Brain microvascular endothelial cell (primary cell): ENCODE measurements at regions not wholly inside any gene's neighbourhood (a gene's known extent, or its start where the extent isn't known, plus 50 kb on each side); places are given as distances from the start of the nearest gene placed in this dataset.

Source experiments
- DNase-seq: peaks from one replicate; pipeline ENCODE4 v3.0.0-alpha.2; 2020
- H3K27ac ChIP-seq: fragments of 250-450 bp; sonication (Bioruptor Pico); 2 replicates; pipeline ENCODE4 v1.5.1; 2020; ENCODE audit warnings: mild to moderate bottlenecking, moderate library complexity
- H3K27me3 ChIP-seq: fragments of 250-450 bp; sonication (Bioruptor Pico); replicated peaks from 2 replicates; pipeline ENCODE4 v1.5.1; 2020; ENCODE audit warnings: mild to moderate bottlenecking
- H3K36me3 ChIP-seq: fragments of 250-450 bp; sonication (Bioruptor Pico); replicated peaks from 2 replicates; pipeline ENCODE4 v1.5.1; 2020; ENCODE audit warnings: mild to moderate bottlenecking
- H3K4me3 ChIP-seq: 2 replicates; pipeline ENCODE4 v1.5.1; 2011; ENCODE audit warnings: low read depth, mild to moderate bottlenecking, control low read depth, low read length, moderate library complexity
- CTCF ChIP-seq: IDR thresholded peaks from 2 replicates; pipeline ENCODE4 v1.5.1; 2011; ENCODE audit warnings: low read depth, mild to moderate bottlenecking, moderate library complexity, low read length, control low read depth, inconsistent platforms; ENCODE audit errors: missing control alignments
- in situ Hi-C: cut with HindIII; loops from 2 replicates; pipeline ENCODE4 v1.10.0; 2017; ENCODE audit warnings: low sequenced_read_pairs, low pct_ligation_motif_present

- no peak for TF ChIP-seq CTCF
- no peak overlapping the region for H3K4me3 ChIP-seq
- in situ Hi-C loops = no loop called here
- DNase-seq = no peak
- H3K27me3 ChIP-seq = no peaks in the 10 kb centered on the region
- no peak overlapping the region for H3K27ac ChIP-seq
- H3K36me3 ChIP-seq = no peaks in the 10 kb centered on the region
Observed at GRCh38 chr11:91755951-91756707, 468.5 kb upstream of the FAT3 start.

GRCh38 chr11:91755526-91755925, 469.1 kb upstream of the FAT3 start:
- Histone ChIP-seq H3K27ac (no peak overlapping the region), H3K36me3 (no peaks in the 10 kb centered on the region), H3K27me3 (no peaks in the 10 kb centered on the region), H3K4me3 (no peak overlapping the region)
- no peak for TF ChIP-seq CTCF
- no peak for DNase-seq
- in situ Hi-C loops = no loop called here

- in situ Hi-C loops = no loop called here
- no peak for DNase-seq
- Histone ChIP-seq H3K36me3 (no peaks in the 10 kb centered on the region), H3K27me3 (no peaks in the 10 kb centered on the region), H3K4me3 (no peak overlapping the region), H3K27ac (no peak overlapping the region)
- TF ChIP-seq CTCF = no peak
Observed at GRCh38 chr11:91749251-91749650, 475.4 kb upstream of the FAT3 start.

- no peak for DNase-seq
Observed at GRCh38 chr11:91742155-91742554, 482.5 kb upstream of the FAT3 start.

GRCh38 chr11:91731051-91731450, 493.6 kb upstream of the FAT3 start:
- no peak for DNase-seq
- Histone ChIP-seq H3K27ac (no peak overlapping the region), H3K4me3 (no peak overlapping the region), H3K36me3 (no peaks in the 10 kb centered on the region), H3K27me3 (no peaks in the 10 kb centered on the region)
- in situ Hi-C loops = no loop called here
- no peak for TF ChIP-seq CTCF

More at GRCh38 chr11:91742155-91742554, 482.5 kb upstream of the FAT3 start:
- H3K36me3 ChIP-seq = no peaks in the 10 kb centered on the region
- in situ Hi-C loops = no loop called here
- no peak overlapping the region for H3K27ac ChIP-seq
- no peak for TF ChIP-seq CTCF
- no peaks in the 10 kb centered on the region for H3K27me3 ChIP-seq
- H3K4me3 ChIP-seq = no peak overlapping the region

GRCh38 chr11:91730620-91731019, 494.0 kb upstream of the FAT3 start:
- DNase-seq = no peak
- TF ChIP-seq CTCF = no peak
- H3K4me3 ChIP-seq = no peak overlapping the region
- in situ Hi-C loops = no loop called here
- H3K27me3 ChIP-seq = no peaks in the 10 kb centered on the region
- H3K27ac ChIP-seq = no peak overlapping the region
- H3K36me3 ChIP-seq = no peaks in the 10 kb centered on the region
